Endodermal cell (in vitro differentiated cells): ENCODE measurements at regions not wholly inside any gene's neighbourhood (a gene's known extent, or its start where the extent isn't known, plus 50 kb on each side); places are given as distances from the start of the nearest gene placed in this dataset.

ENCODE experiments used
- DNase-seq: peaks from one replicate; pipeline ENCODE4 v3.0.0-alpha.2; 2017
- H3K27ac ChIP-seq: 2 replicates; pipeline ENCODE4 v1.5.1; 2013; ENCODE audit warnings: mild to moderate bottlenecking, low read depth, low read length, moderate library complexity
- H3K27me3 ChIP-seq: 2 replicates; pipeline ENCODE4 v1.6.1; 2013; ENCODE audit warnings: mild to moderate bottlenecking, low read length, moderate library complexity; ENCODE audit not compliant: insufficient read depth, control insufficient read depth, poor library complexity, severe bottlenecking
- H3K36me3 ChIP-seq: 2 replicates; pipeline ENCODE4 v1.7.0; 2013; ENCODE audit warnings: mild to moderate bottlenecking, low read length, moderate library complexity; ENCODE audit not compliant: control insufficient read depth, insufficient read depth
- H3K4me1 ChIP-seq: one replicate; pipeline ENCODE4 v1.7.0; 2013; ENCODE audit warnings: low read length; ENCODE audit not compliant: control insufficient read depth, insufficient read depth
- H3K4me3 ChIP-seq: 2 replicates; pipeline ENCODE4 v1.5.1; 2013; ENCODE audit warnings: mild to moderate bottlenecking, low read length, moderate library complexity
- H3K9ac ChIP-seq: 2 replicates; pipeline ENCODE4 v1.6.1; 2013; ENCODE audit warnings: mild to moderate bottlenecking, low read length, moderate library complexity; ENCODE audit not compliant: poor library complexity, severe bottlenecking; ENCODE audit errors: extremely low read depth
- H3K9me3 ChIP-seq: 2 replicates; pipeline ENCODE4 v1.6.1; 2013; ENCODE audit warnings: mild to moderate bottlenecking, low read length, moderate library complexity; ENCODE audit not compliant: control insufficient read depth
- H3K27ac Mint-ChIP-seq: 2 replicates; pipeline ENCODE4 v1.8.0; 2020; ENCODE audit warnings: mixed read lengths
- H3K27me3 Mint-ChIP-seq: 2 replicates; pipeline ENCODE4 v1.8.0; 2021; ENCODE audit warnings: mild to moderate bottlenecking, mixed read lengths; ENCODE audit not compliant: insufficient read depth
- H3K36me3 Mint-ChIP-seq: 2 replicates; pipeline ENCODE4 v1.8.0; 2020; ENCODE audit warnings: low read depth, mixed read lengths
- H3K4me1 Mint-ChIP-seq: 2 replicates; pipeline ENCODE4 v1.8.0; 2020; ENCODE audit warnings: mixed read lengths
- H3K4me3 Mint-ChIP-seq: 2 replicates; pipeline ENCODE4 v1.8.0; 2020; ENCODE audit warnings: mild to moderate bottlenecking, moderate library complexity, mixed read lengths
- H3K9me3 Mint-ChIP-seq: 2 replicates; pipeline ENCODE4 v1.8.0; 2020; ENCODE audit warnings: mild to moderate bottlenecking, mixed read lengths
- WGBS, 2 experiments: methylation state at CpG; one replicate each; pipeline versions ENCODE4 v1.1.5 to v1.1.7; 2013; ENCODE audit warnings: missing lambda C conversion rate in 2 of 2, mixed read lengths in 1 of 2; ENCODE audit not compliant: insufficient coverage in 1 of 2, insufficient read length in 1 of 2; 5-methylcytosine and 5-hydroxymethylcytosine counted together
- TF ChIP-seq, protein P1 (sequence below): fragments of 200-600 bp; sonication (generic); conservative IDR thresholded peaks from 2 replicates; pipeline ENCODE4 v1.5.0; 2021; ENCODE audit warnings: antibody characterized with exemption, mild to moderate bottlenecking

DNA sequence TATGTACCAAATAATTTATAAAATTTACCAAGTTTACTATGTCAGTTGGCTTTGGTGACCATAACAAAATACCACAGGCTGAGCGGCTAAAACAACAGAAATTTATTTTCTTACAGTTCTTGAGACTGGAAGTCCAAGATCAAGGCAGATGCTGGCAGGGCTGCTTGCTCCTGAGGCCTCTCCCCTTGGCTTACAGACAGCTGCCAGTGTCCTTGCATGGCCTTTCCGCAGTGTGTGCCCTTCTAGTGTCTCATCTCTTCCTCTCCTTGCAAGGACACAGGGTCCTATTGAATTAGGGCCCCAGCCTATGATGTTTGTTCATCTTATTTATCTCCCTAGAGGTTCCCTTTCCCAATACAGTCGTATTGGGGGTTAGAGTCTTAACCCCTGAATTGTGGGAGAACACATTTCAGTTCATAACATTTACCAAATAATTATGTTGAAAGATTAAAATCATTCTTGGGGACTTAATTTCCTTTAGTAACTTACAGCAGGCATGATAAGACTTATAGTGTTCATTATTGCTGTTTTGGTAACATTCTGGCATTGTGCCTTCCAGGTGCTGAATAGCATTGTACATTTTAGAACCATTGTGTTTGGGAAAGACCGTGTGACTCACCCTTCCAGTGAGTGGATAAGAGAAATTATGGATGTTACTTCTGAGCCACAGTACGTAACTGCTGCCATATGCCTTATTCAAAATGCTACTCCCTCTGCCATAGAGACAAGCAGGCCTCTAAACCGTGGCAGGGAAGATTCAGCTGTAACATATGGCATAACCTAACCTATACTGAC is 317.5 kb downstream of the TMX3 start:
- Mint-ChIP-seq H3K4me3 (no peak overlapping the region), H3K36me3 (no peaks in the 10 kb centered on the region), H3K4me1 (peaks cover 3% of the 10 kb centered on the region), H3K27ac (no peak overlapping the region), H3K9me3 (no peaks in the 10 kb centered on the region), H3K27me3 (no peaks in the 10 kb centered on the region)
- Histone ChIP-seq H3K9ac (no peak overlapping the region), H3K27ac (no peak overlapping the region), H3K4me1 (no peaks in the 10 kb centered on the region), H3K36me3 (no peaks in the 10 kb centered on the region), H3K9me3 (no peaks in the 10 kb centered on the region), H3K27me3 (no peaks in the 10 kb centered on the region), H3K4me3 (no peak overlapping the region)
- TF ChIP-seq, protein P1, sequence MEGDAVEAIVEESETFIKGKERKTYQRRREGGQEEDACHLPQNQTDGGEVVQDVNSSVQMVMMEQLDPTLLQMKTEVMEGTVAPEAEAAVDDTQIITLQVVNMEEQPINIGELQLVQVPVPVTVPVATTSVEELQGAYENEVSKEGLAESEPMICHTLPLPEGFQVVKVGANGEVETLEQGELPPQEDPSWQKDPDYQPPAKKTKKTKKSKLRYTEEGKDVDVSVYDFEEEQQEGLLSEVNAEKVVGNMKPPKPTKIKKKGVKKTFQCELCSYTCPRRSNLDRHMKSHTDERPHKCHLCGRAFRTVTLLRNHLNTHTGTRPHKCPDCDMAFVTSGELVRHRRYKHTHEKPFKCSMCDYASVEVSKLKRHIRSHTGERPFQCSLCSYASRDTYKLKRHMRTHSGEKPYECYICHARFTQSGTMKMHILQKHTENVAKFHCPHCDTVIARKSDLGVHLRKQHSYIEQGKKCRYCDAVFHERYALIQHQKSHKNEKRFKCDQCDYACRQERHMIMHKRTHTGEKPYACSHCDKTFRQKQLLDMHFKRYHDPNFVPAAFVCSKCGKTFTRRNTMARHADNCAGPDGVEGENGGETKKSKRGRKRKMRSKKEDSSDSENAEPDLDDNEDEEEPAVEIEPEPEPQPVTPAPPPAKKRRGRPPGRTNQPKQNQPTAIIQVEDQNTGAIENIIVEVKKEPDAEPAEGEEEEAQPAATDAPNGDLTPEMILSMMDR = no peak
- 59 to 94% methylated on average over 3 to 5 of the region's 6 CpGs for WGBS, 2 experiments
- DNase-seq = no peak

DNA sequence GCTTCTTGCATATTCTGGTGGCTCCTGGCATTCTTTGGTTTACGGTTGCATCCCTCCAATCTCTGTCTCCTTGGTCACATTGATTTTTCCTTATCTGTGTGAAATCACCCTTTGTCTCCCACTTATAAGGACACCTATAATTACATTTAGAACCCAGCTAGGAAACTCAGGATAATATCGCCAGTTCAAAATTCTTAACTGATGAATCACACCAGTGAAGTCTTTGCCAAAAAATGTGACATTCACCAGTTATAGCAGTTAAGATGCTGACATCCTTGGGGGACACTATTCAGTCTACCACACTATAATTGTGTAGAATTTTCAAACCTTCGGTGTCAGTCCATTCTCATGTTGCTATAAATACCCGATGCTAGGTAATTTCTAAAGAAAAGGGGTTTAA is 320.2 kb downstream of the TMX3 start:
- Histone ChIP-seq H3K27ac (no peak overlapping the region), H3K9ac (no peak overlapping the region), H3K9me3 (no peaks in the 10 kb centered on the region), H3K36me3 (no peaks in the 10 kb centered on the region), H3K27me3 (no peaks in the 10 kb centered on the region), H3K4me3 (no peak overlapping the region), H3K4me1 (no peaks in the 10 kb centered on the region)
- TF ChIP-seq, protein P1 = no peak
- DNase-seq = no peak
- no peaks in the 10 kb centered on the region for H3K36me3 Mint-ChIP-seq
- H3K27me3 Mint-ChIP-seq = peaks cover 2% of the 10 kb centered on the region
- peaks cover 3% of the 10 kb centered on the region for H3K4me1 Mint-ChIP-seq
- H3K9me3 Mint-ChIP-seq = no peaks in the 10 kb centered on the region
- WGBS, 2 experiments = 93 to 94% methylated on average over 4 of the region's 4 CpGs
- H3K4me3 Mint-ChIP-seq = no peak overlapping the region
- no peak overlapping the region for H3K27ac Mint-ChIP-seq

DNA sequence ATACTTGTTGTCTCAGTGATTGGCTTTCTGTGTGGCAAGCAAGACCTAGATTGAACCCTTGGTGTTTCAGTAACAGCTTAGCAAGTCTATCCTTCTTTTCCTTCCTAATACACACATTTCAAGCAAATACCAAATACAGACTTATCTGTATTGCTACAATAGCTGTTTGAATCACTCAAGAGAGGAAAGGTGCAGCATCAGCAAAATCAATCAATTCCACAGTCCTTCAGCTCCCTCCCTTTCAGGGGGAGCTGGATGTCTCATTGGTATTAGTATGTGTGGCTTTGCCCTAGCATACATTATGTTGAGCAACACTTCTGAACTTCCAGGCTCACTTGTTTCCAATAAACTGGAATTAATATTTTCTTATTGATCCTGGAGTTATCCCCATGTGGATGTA is 323.1 kb downstream of the TMX3 start:
- Histone ChIP-seq H3K27me3 (no peaks in the 10 kb centered on the region), H3K27ac (no peak overlapping the region), H3K4me1 (no peaks in the 10 kb centered on the region), H3K9me3 (no peaks in the 10 kb centered on the region), H3K36me3 (no peaks in the 10 kb centered on the region), H3K9ac (no peak overlapping the region), H3K4me3 (no peak overlapping the region)
- TF ChIP-seq, protein P1 = no peak
- Mint-ChIP-seq H3K9me3 (no peaks in the 10 kb centered on the region), H3K27ac (no peak overlapping the region), H3K4me3 (no peak overlapping the region), H3K36me3 (no peaks in the 10 kb centered on the region), H3K27me3 (peaks cover 2% of the 10 kb centered on the region), H3K4me1 (no peaks in the 10 kb centered on the region)
- no peak for DNase-seq
